Thoracic aorta (tissue), 2 donors: ENCODE measurements at regions not wholly inside any gene's neighbourhood (a gene's known extent, or its start where the extent isn't known, plus 50 kb on each side); places are given as distances from the start of the nearest gene placed in this dataset.

Source experiments
- ATAC-seq: fragments of 150-250 bp; one replicate; pipeline ENCODE4 v1.8.0; 2017; ENCODE audit warnings: low read depth; ENCODE audit not compliant: insufficient number of reproducible peaks, low FRiP score
- DNase-seq: peaks from one replicate; pipeline ENCODE4 v3.0.0-alpha.2; 2020; ENCODE audit warnings: low spot score
- H3K27ac ChIP-seq, 2 donors: fragments of 200-600 bp; sonication (generic); 1 replicate in 1 of 2; 2 replicates in 1 of 2; pipeline ENCODE4 v1.5.1; 2016; ENCODE audit warnings: mild to moderate bottlenecking in 2 of 2, moderate library complexity in 2 of 2
- H3K27me3 ChIP-seq: fragments of 200-600 bp; sonication (generic); replicated peaks from 2 replicates; pipeline ENCODE4 v1.6.0; 2016; ENCODE audit warnings: mild to moderate bottlenecking; ENCODE audit not compliant: insufficient read depth
- H3K36me3 ChIP-seq: fragments of 200-600 bp; sonication (generic); one replicate; pipeline ENCODE4 v1.5.1; 2016
- H3K4me1 ChIP-seq, 2 donors: fragments of 200-600 bp; sonication (generic); 1 replicate in 1 of 2; 2 replicates in 1 of 2; pipeline versions ENCODE4 v1.5.1 to v1.6.0; 2016; ENCODE audit warnings: low read depth in 2 of 2, mild to moderate bottlenecking in 1 of 2; ENCODE audit not compliant: control insufficient read depth in 1 of 2
- H3K4me3 ChIP-seq: fragments of 200-600 bp; sonication (generic); 2 replicates; pipeline ENCODE4 v1.5.1; 2016; ENCODE audit warnings: mild to moderate bottlenecking
- H3K9me3 ChIP-seq: fragments of 200-600 bp; sonication (generic); 2 replicates; pipeline ENCODE4 v1.5.1; 2016
- CTCF ChIP-seq: fragments of 200-600 bp; sonication (generic); IDR thresholded peaks from one replicate; pipeline ENCODE4 v1.5.1; 2019; ENCODE audit warnings: antibody characterized with exemption

DNA sequence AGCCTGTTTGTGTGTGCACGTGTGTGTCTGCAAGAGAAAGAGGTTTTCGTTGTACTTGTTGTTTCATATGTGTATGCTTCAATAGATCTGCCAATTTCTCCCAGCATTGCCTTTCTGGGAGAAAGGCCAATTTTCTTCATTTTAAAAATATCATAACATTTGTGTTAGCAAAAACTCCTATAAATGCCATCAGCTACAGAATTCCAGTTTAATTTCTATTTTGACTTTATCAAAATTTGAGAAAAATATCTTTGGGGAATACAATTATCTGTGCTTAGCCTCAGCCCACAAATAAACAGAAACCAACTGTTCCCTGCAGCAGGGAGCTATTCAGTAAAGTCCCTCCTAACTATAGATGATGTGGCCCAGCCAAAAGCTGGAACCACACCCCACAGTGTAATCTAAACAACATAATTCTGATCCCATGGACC lies 68.3 kb upstream of the MGMT start:
- Histone ChIP-seq H3K4me3 (no peak overlapping the region), H3K36me3 (no peaks in the 10 kb centered on the region), H3K9me3 (no peaks in the 10 kb centered on the region), H3K4me1 (no peaks in the 10 kb centered on the region), H3K27me3 (no peaks in the 10 kb centered on the region), H3K27ac (no peak overlapping the region)
- DNase-seq: no peak
- TF ChIP-seq CTCF: no peak
- ATAC-seq: no peak

DNA sequence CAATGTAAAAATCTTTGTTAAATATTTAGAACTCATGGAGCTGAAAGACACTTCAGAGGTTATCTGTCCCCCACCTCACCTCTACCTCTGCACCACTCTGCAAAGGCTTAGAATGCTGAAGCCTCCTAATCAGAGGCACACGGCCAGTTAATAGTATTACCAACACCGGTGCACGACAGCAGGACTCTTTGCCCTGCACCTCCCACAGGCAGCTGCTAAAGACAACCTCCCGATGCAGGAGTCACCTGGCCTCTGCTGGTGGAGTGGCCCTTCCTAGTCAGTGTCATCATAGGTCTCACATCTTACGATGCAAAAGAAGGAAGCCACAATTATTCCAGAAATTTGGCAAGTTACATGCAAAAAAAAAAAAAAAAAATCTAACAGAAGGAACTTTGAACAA lies 66.6 kb upstream of the MGMT start:
- ATAC-seq (no peak), DNase-seq (no peak)
- Histone ChIP-seq H3K9me3 (no peaks in the 10 kb centered on the region), H3K27me3 (no peaks in the 10 kb centered on the region), H3K4me3 (no peak overlapping the region), H3K36me3 (no peaks in the 10 kb centered on the region), H3K27ac (no peak overlapping the region), H3K4me1 (no peaks in the 10 kb centered on the region)
- TF ChIP-seq CTCF: no peak

GRCh38 chr10:129402459-129402858 lies 64.6 kb upstream of the MGMT start:
- Histone ChIP-seq H3K27ac (no peak overlapping the region), H3K27me3 (no peaks in the 10 kb centered on the region), H3K9me3 (no peaks in the 10 kb centered on the region), H3K4me1 (no peaks in the 10 kb centered on the region), H3K36me3 (no peaks in the 10 kb centered on the region), H3K4me3 (no peak overlapping the region)
- no peak for ATAC-seq
- DNase-seq: no peak
- TF ChIP-seq CTCF: no peak

- no peak for TF ChIP-seq CTCF
- H3K27me3 ChIP-seq: no peaks in the 10 kb centered on the region
- H3K9me3 ChIP-seq: no peaks in the 10 kb centered on the region
- H3K4me3 ChIP-seq: no peak overlapping the region
- H3K36me3 ChIP-seq: no peaks in the 10 kb centered on the region
- H3K4me1 ChIP-seq: no peaks in the 10 kb centered on the region
- ATAC-seq (no peak), DNase-seq (no peak)
- H3K27ac ChIP-seq: no peak overlapping the region
These were observed 63.0 kb upstream of the MGMT start for GRCh38 chr10:129404091-129404490.

GRCh38 chr10:129405389-129405788 lies 61.7 kb upstream of the MGMT start:
- Histone ChIP-seq H3K4me1 (no peaks in the 10 kb centered on the region), H3K27ac (no peak overlapping the region), H3K9me3 (no peaks in the 10 kb centered on the region), H3K27me3 (no peaks in the 10 kb centered on the region), H3K4me3 (no peak overlapping the region), H3K36me3 (no peaks in the 10 kb centered on the region)
- no peak for DNase-seq
- ATAC-seq: no peak
- no peak for TF ChIP-seq CTCF
